Upper lobe of left lung (tissue), 4 donors: ENCODE measurements at regions not wholly inside any gene's neighbourhood (a gene's known extent, or its start where the extent isn't known, plus 50 kb on each side); places are given as distances from the start of the nearest gene placed in this dataset.

Source experiments
- CTCF ChIP-seq, 6 experiments: fragments of 450-650 bp in 4 of 6; fragments of 200-600 bp in 2 of 6; sonication (generic) in 2 of 6; IDR thresholded peaks; one replicate each; pipeline ENCODE4 v1.5.1; 2016 to 2019; ENCODE audit warnings: antibody characterized with exemption in 6 of 6
- EP300 ChIP-seq, 4 donors: sonication (generic); formaldehyde crosslinking; IDR thresholded peaks; one replicate each; pipeline ENCODE4 v1.5.1; 2017; ENCODE audit warnings: antibody characterized with exemption in 4 of 4, control low read depth in 2 of 4
- POLR2A ChIP-seq, 4 donors: fragments of 450-650 bp; IDR thresholded peaks; one replicate each; pipeline ENCODE4 v1.5.1; 2016 to 2017; ENCODE audit warnings: antibody characterized with exemption in 4 of 4, mild to moderate bottlenecking in 2 of 4

GRCh38 chr2:173667014-173667413 is 298.2 kb downstream of the SP3 start:
- no peak for TF ChIP-seq CTCF (IDR thresholded peaks at IDR 0.05)
- no peak for TF ChIP-seq EP300 (IDR thresholded peaks at IDR 0.05)
- TF ChIP-seq POLR2A (IDR thresholded peaks at IDR 0.05), result no peak
